ENCODE measurements at regions not wholly inside any gene's neighbourhood (a gene's known extent, or its start where the extent isn't known, plus 50 kb on each side); places are given as distances from the start of the nearest gene placed in this dataset.

DNA sequence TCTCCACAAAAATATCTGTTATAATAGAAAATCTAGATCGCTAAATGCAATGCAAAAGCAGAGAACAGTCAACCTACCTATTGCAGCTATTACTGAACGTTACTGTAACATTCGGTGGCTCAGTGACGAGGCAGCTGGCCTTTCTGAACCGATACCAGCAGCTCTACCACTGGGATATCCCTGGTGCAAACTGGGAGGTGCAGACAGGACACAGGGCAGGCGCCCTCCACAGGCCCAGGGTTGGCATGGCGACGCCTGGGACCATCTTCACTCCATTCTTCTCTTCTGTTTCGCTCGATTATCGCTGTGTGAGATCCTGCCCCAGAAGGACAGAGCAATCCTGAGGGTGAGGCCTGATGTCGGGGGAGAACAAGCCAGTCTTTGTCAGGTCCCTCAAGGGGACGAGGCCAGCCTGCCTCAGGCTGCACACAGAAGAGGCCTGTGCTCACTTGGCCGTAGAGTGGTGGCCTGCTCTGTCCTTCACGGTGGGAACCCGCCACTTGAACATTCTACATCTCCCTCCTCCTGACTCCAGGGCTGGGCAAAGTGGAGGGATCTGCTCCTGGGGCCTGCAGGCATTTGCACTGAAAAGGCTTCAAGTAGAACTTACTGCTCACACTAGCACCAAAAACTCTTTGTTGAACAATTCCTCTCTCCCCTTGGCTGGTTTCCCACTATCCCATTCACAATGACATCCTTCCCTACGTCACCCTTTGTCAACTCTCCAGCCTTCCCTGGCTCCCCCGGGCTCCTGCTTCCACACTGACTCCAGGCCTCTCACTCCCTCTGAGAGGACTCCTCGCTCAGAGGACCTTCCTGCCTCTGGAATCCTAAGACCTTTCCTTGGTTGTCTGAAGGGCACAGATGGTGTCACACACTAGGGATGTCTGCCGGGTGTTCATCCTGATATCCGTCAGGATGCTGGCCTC lies 49.7 kb downstream of the CYRIA start:
- no peak for TF ChIP-seq CTCF (IDR thresholded peaks at IDR 0.05)
- peak overlapping the region; percentile 14 for H3K27ac Mint-ChIP-seq
- H3K36me3 Mint-ChIP-seq (ENCODE audit: low read depth) = peaks cover 14% of the 10 kb centered on the region

GRCh38 chr2:16615246-16615645 lies 50.4 kb downstream of the CYRIA start:
- no peak for DNase-seq
- Mint-ChIP-seq H3K9me3 (no peaks in the 10 kb centered on the region), H3K4me1 (peaks cover 59% of the 10 kb centered on the region), H3K27me3 (ENCODE audit: low read depth, poor library complexity) (peaks cover 12% of the 10 kb centered on the region), H3K4me3 (no peak overlapping the region), H3K27ac (no peak overlapping the region), H3K36me3 (ENCODE audit: low read depth) (peaks cover 14% of the 10 kb centered on the region)
- no peak for TF ChIP-seq CTCF (IDR thresholded peaks at IDR 0.05)

More for the DNA sequence above, 49.7 kb downstream of the CYRIA start:
- DNase-seq = no peak
- Mint-ChIP-seq H3K4me3 (no peak overlapping the region), H3K9me3 (no peaks in the 10 kb centered on the region), H3K4me1 (peaks cover 59% of the 10 kb centered on the region), H3K27me3 (ENCODE audit: low read depth, poor library complexity) (peaks cover 12% of the 10 kb centered on the region)

DNA sequence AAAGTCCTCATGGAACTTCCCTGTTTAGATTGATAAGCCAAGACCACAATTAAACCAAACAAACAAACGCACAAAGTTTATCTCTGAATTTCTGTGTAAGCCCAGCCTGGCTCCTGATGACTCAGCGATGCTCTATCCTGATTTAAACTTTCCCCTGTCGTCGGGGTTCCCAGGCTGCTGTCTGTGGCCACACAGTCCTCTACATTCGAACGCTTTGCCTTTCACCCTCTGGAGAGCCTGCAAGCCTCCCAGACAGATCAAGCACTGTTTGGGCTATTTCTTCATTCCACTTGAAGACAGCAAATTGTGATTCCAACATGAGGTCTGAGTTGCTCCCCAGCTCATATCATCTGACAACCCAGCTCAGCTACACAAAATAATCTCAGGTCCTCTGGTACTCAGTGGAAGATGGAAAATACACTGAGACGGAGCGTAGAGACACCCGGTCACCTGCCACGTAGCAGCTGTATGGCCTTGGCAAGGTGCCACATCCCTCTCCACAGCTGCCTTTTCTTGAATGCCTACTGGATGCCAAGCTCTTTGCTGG lies 51.2 kb downstream of the CYRIA start:
- H3K9me3 Mint-ChIP-seq = no peaks in the 10 kb centered on the region
- peaks cover 59% of the 10 kb centered on the region for H3K4me1 Mint-ChIP-seq
- DNase-seq = no peak
- peak overlapping the region; percentile 65 for H3K27ac Mint-ChIP-seq
- peaks cover 14% of the 10 kb centered on the region for H3K36me3 Mint-ChIP-seq (ENCODE audit: low read depth)
- no peak overlapping the region for H3K4me3 Mint-ChIP-seq
- peaks cover 8% of the 10 kb centered on the region for H3K27me3 Mint-ChIP-seq (ENCODE audit: low read depth, poor library complexity)
- no peak for TF ChIP-seq CTCF (IDR thresholded peaks at IDR 0.05)

GRCh38 chr2:16613539-16614011 lies 52.1 kb downstream of the CYRIA start:
- Mint-ChIP-seq H3K4me3 (no peak overlapping the region), H3K27me3 (ENCODE audit: low read depth, poor library complexity) (peaks cover 8% of the 10 kb centered on the region), H3K36me3 (ENCODE audit: low read depth) (peaks cover 14% of the 10 kb centered on the region), H3K9me3 (no peaks in the 10 kb centered on the region), H3K4me1 (peaks cover 63% of the 10 kb centered on the region), H3K27ac (no peak overlapping the region)
- DNase-seq = no peak
- peak; percentile 45 for TF ChIP-seq CTCF (IDR thresholded peaks at IDR 0.05)

DNA sequence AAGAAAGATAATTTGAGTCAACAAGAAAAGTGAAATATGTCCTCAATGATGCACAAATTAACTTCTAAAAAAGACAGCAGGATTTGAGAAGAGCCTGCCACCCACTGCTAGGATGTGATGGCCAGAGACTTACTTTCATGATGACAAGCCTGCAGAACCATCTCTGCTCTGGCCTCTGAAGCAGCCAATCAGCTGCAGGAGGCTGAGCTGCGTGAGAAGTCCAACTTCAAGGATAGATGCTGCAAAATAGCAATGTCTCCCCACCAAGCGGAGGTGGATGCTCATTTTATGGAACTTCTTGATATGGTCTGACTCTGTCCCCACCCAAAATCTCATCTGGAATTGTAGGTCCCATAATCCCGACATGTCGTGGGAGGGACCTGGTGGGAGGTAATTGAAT lies 53.1 kb downstream of the CYRIA start:
- no peak overlapping the region for H3K27ac Mint-ChIP-seq
- H3K9me3 Mint-ChIP-seq = no peaks in the 10 kb centered on the region
- TF ChIP-seq CTCF (IDR thresholded peaks at IDR 0.05) = no peak
- peaks cover 8% of the 10 kb centered on the region for H3K27me3 Mint-ChIP-seq (ENCODE audit: low read depth, poor library complexity)
- H3K4me3 Mint-ChIP-seq = no peak overlapping the region
- H3K4me1 Mint-ChIP-seq = peaks cover 65% of the 10 kb centered on the region
- H3K36me3 Mint-ChIP-seq (ENCODE audit: low read depth) = peaks cover 14% of the 10 kb centered on the region
- no peak for DNase-seq

Data from nephron progenitor cell (in vitro differentiated cells).